ENCODE measurements at regions not wholly inside any gene's neighbourhood (a gene's known extent, or its start where the extent isn't known, plus 50 kb on each side); places are given as distances from the start of the nearest gene placed in this dataset.
"Not testable (repeated sequence)": the region's sequence is repeated elsewhere in the genome, so short reads cannot be mapped to it uniquely, and the experiment has no call there.

- Histone ChIP-seq H4K20me1 (ENCODE audit: control insufficient read depth, extremely low read depth, insufficient read depth, low read length) (no peaks in the 10 kb centered on the region), H2AFZ (ENCODE audit: low read length) (no peak overlapping the region), H3K79me2 (ENCODE audit: control insufficient read depth, insufficient read depth, low read length) (no peaks in the 10 kb centered on the region), H3K27ac (ENCODE audit: insufficient read depth, low read length) (peak overlapping the region; percentile 95), H3K4me1 (ENCODE audit: control insufficient read depth, extremely low read depth, insufficient read depth, low read length) (peaks cover 3% of the 10 kb centered on the region), H3K27me3 (ENCODE audit: control insufficient read depth, insufficient read depth, low read length) (no peaks in the 10 kb centered on the region), H3K9ac (ENCODE audit: insufficient read depth, low read length) (no peak overlapping the region), H3K4me2 (ENCODE audit: extremely low read depth, insufficient read depth, low read length) (peak overlapping the region; percentile 86), H3K9me3 (ENCODE audit: control insufficient read depth, insufficient read depth, low read depth, low read length) (no peaks in the 10 kb centered on the region), H3K4me3 (replicated peaks in 1 of 4; ENCODE audit: control extremely low read depth in 1 of 4, insufficient read depth in 1 of 4, low read depth in 3 of 4, low read length in 4 of 4) (peak overlapping the region; percentile 68 to 89 (median 78)), H3K36me3 (ENCODE audit: control insufficient read depth, insufficient read depth, low read length) (no peaks in the 10 kb centered on the region)
- no peak for DNase-seq (ENCODE audit: low read depth in 2 of 2)
- TF ChIP-seq EZH2 (IDR thresholded peaks at IDR 0.05; ENCODE audit: low read length, missing control alignments) = no peak
- no peak for TF ChIP-seq CTCF (conservative IDR thresholded peaks at IDR 0.05 in 1 of 2, IDR thresholded peaks at IDR 0.05 in 1 of 2; ENCODE audit: low read depth in 1 of 2, low read length in 2 of 2)
Measured at GRCh38 chr6:27809067-27809938, 102.9 kb downstream of the OR2B2 start.

- Histone ChIP-seq H2AFZ (ENCODE audit: low read length) (peak overlapping the region; percentile 64), H3K4me3 (replicated peaks in 1 of 4; ENCODE audit: control extremely low read depth in 1 of 4, insufficient read depth in 1 of 4, low read depth in 3 of 4, low read length in 4 of 4) (peak overlapping the region; percentile 65 to 89 (median 71)), H3K9ac (ENCODE audit: insufficient read depth, low read length) (peak overlapping the region; percentile 54), H3K4me2 (ENCODE audit: extremely low read depth, insufficient read depth, low read length) (peak overlapping the region; percentile 86), H3K27ac (ENCODE audit: insufficient read depth, low read length) (peak overlapping the region; percentile 86)
- H3K36me3 ChIP-seq (ENCODE audit: control insufficient read depth, insufficient read depth, low read length); H3K79me2 ChIP-seq (ENCODE audit: control insufficient read depth, insufficient read depth, low read length); H3K27me3 ChIP-seq (ENCODE audit: control insufficient read depth, insufficient read depth, low read length); H3K4me1 ChIP-seq (ENCODE audit: control insufficient read depth, extremely low read depth, insufficient read depth, low read length); H3K9me3 ChIP-seq (ENCODE audit: control insufficient read depth, insufficient read depth, low read depth, low read length); H4K20me1 ChIP-seq (ENCODE audit: control insufficient read depth, extremely low read depth, insufficient read depth, low read length): not testable (repeated sequence)
- DNase-seq (ENCODE audit: low read depth in 2 of 2) = peak; percentile 54 to 57
Measured at GRCh38 chr6:27808242-27809066, 103.7 kb downstream of the OR2B2 start.

GRCh38 chr6:27807441-27808241 lies 104.6 kb downstream of the OR2B2 start:
- DNase-seq (ENCODE audit: low read depth in 2 of 2) = peak; percentile 95 to 98
- not testable (repeated sequence) for H4K20me1 ChIP-seq (ENCODE audit: control insufficient read depth, extremely low read depth, insufficient read depth, low read length); H3K79me2 ChIP-seq (ENCODE audit: control insufficient read depth, insufficient read depth, low read length); H3K9me3 ChIP-seq (ENCODE audit: control insufficient read depth, insufficient read depth, low read depth, low read length); H3K36me3 ChIP-seq (ENCODE audit: control insufficient read depth, insufficient read depth, low read length); H3K4me1 ChIP-seq (ENCODE audit: control insufficient read depth, extremely low read depth, insufficient read depth, low read length); H3K27me3 ChIP-seq (ENCODE audit: control insufficient read depth, insufficient read depth, low read length)
- H3K4me3 ChIP-seq (replicated peaks in 1 of 4; ENCODE audit: control extremely low read depth in 1 of 4, insufficient read depth in 1 of 4, low read depth in 3 of 4, low read length in 4 of 4) = peak overlapping the region; percentile 67 to 89 (median 74)
- H2AFZ ChIP-seq (ENCODE audit: low read length) = peak overlapping the region; percentile 94
- H3K9ac ChIP-seq (ENCODE audit: insufficient read depth, low read length) = peak overlapping the region; percentile 43
- peak overlapping the region; percentile 97 for H3K4me2 ChIP-seq (ENCODE audit: extremely low read depth, insufficient read depth, low read length)
- H3K27ac ChIP-seq (ENCODE audit: insufficient read depth, low read length) = peak overlapping the region; percentile 89
